WTC11 (cell line): ENCODE measurements at regions not wholly inside any gene's neighbourhood (a gene's known extent, or its start where the extent isn't known, plus 50 kb on each side); places are given as distances from the start of the nearest gene placed in this dataset.

Experiments used
- ATAC-seq: fragments of 200-7000 bp; cut with Tn5 transposase; 2 replicates; pipeline ENCODE4 v1.10.0; 2021; ENCODE audit warnings: mild to moderate bottlenecking, moderate library complexity
- CTCF ChIA-PET: fragments of 300-600 bp; sonication (Branson Sonifier 250); formaldehyde crosslinking; loops from one replicate; lab custom pipeline; 2021; ENCODE audit warnings: antibody characterized with exemption; lab: Charles Lee
- POLR2A ChIA-PET: fragments of 350-600 bp; sonication (Branson Sonifier 250); formaldehyde crosslinking; loops from one replicate; lab custom pipeline; 2021; ENCODE audit warnings: antibody characterized with exemption; lab: Charles Lee
- DNase-seq: peaks from one replicate; pipeline ENCODE4 v3.0.0; 2021; ENCODE audit warnings: low spot score
- H3K27ac Mint-ChIP-seq: 2 replicates; pipeline ENCODE4 v1.8.0; 2021; ENCODE audit warnings: mixed read lengths
- H3K27me3 Mint-ChIP-seq: 2 replicates; pipeline ENCODE4 v1.8.0; 2021; ENCODE audit warnings: low read depth, mild to moderate bottlenecking, moderate library complexity, mixed read lengths
- H3K36me3 Mint-ChIP-seq: 2 replicates; pipeline ENCODE4 v1.8.0; 2021; ENCODE audit warnings: mixed read lengths
- H3K4me1 Mint-ChIP-seq: 2 replicates; pipeline ENCODE4 v1.8.0; 2022; ENCODE audit warnings: mixed read lengths
- H3K4me3 Mint-ChIP-seq: 2 replicates; pipeline ENCODE4 v1.8.0; 2021; ENCODE audit warnings: mild to moderate bottlenecking, moderate library complexity, mixed read lengths
- H3K9me3 Mint-ChIP-seq: 2 replicates; pipeline ENCODE4 v1.8.0; 2021; ENCODE audit warnings: mixed read lengths
- ATF1 ChIP-seq: sonication (generic); formaldehyde crosslinking; IDR thresholded peaks from 2 replicates; pipeline ENCODE4 v1.8.1; 2023; ENCODE audit warnings: mild to moderate bottlenecking, moderate library complexity, missing genetic modification reagents
- CBFB ChIP-seq: sonication (generic); formaldehyde crosslinking; IDR thresholded peaks from 2 replicates; pipeline ENCODE4 v1.8.1; 2022; ENCODE audit warnings: mild to moderate bottlenecking, low read depth, missing genetic modification reagents
- ELF4 ChIP-seq: sonication (generic); formaldehyde crosslinking; IDR thresholded peaks from 2 replicates; pipeline ENCODE4 v1.8.1; 2022; ENCODE audit warnings: low read depth, mild to moderate bottlenecking, moderate library complexity, missing genetic modification reagents
- HMGA2 ChIP-seq: fragments of 250-450 bp; sonication (Bioruptor Pico); IDR thresholded peaks from 2 replicates; pipeline ENCODE4 v1.4.0; 2021; ENCODE audit warnings: mild to moderate bottlenecking, moderate library complexity
- JUN ChIP-seq: sonication (generic); formaldehyde crosslinking; IDR thresholded peaks from 2 replicates; pipeline ENCODE4 v1.8.0; 2023; ENCODE audit warnings: mild to moderate bottlenecking, missing genetic modification reagents
- KAT7 ChIP-seq: sonication (generic); formaldehyde crosslinking; IDR thresholded peaks from 2 replicates; pipeline ENCODE4 v1.8.1; 2023; ENCODE audit warnings: missing genetic modification reagents, mild to moderate bottlenecking, borderline replicate concordance
- NFE2L1 ChIP-seq: sonication (generic); formaldehyde crosslinking; IDR thresholded peaks from 2 replicates; pipeline ENCODE4 v1.8.1; 2023; ENCODE audit warnings: missing genetic modification reagents
- RELA ChIP-seq: sonication (generic); formaldehyde crosslinking; IDR thresholded peaks from 2 replicates; pipeline ENCODE4 v1.8.1; 2022; ENCODE audit warnings: missing genetic modification reagents, mild to moderate bottlenecking, borderline replicate concordance
- RORB ChIP-seq: fragments of 250-450 bp; sonication (Bioruptor Pico); IDR thresholded peaks from 2 replicates; pipeline ENCODE4 v1.9.0; 2021; ENCODE audit warnings: mild to moderate bottlenecking
- SMAD4 ChIP-seq: sonication (generic); formaldehyde crosslinking; IDR thresholded peaks from 2 replicates; pipeline ENCODE4 v1.8.0; 2022; ENCODE audit warnings: mild to moderate bottlenecking, missing genetic modification reagents
- SOX15 ChIP-seq: fragments of 250-450 bp; sonication (Bioruptor Pico); IDR thresholded peaks from 2 replicates; pipeline ENCODE4 v1.9.0; 2021; ENCODE audit warnings: mild to moderate bottlenecking
- USF1 ChIP-seq: sonication (generic); formaldehyde crosslinking; IDR thresholded peaks from 2 replicates; pipeline ENCODE4 v1.8.0; 2022; ENCODE audit warnings: mild to moderate bottlenecking, missing genetic modification reagents
- ZNF416 ChIP-seq: fragments of 250-450 bp; sonication (Bioruptor Pico); IDR thresholded peaks from 2 replicates; pipeline ENCODE4 v1.9.0; 2021; ENCODE audit warnings: mild to moderate bottlenecking, inconsistent platforms
- ZNF423 ChIP-seq: fragments of 250-450 bp; sonication (Bioruptor Pico); IDR thresholded peaks from 2 replicates; pipeline ENCODE4 v2.1.2; 2022; ENCODE audit warnings: mild to moderate bottlenecking, moderate library complexity
- ZNF532 ChIP-seq: fragments of 250-450 bp; sonication (Bioruptor Pico); IDR thresholded peaks from 2 replicates; pipeline ENCODE4 v1.9.0; 2021; ENCODE audit warnings: mild to moderate bottlenecking, borderline replicate concordance
- ZNF671 ChIP-seq: fragments of 250-450 bp; sonication (Bioruptor Pico); IDR thresholded peaks from 2 replicates; pipeline ENCODE4 v1.8.0; 2021; ENCODE audit warnings: mild to moderate bottlenecking
- ZSCAN18 ChIP-seq: fragments of 250-450 bp; sonication (Bioruptor Pico); IDR thresholded peaks from 2 replicates; pipeline ENCODE4 v2.1.2; 2022; ENCODE audit warnings: mild to moderate bottlenecking, moderate library complexity
- TF ChIP-seq, protein P1 (sequence below): sonication (generic); formaldehyde crosslinking; IDR thresholded peaks from 2 replicates; pipeline ENCODE4 v1.8.1; 2022; ENCODE audit warnings: mild to moderate bottlenecking, missing genetic modification reagents, moderate library complexity, borderline replicate concordance
- TF ChIP-seq, protein P2 (sequence below): sonication (generic); formaldehyde crosslinking; IDR thresholded peaks from 2 replicates; pipeline ENCODE4 v1.8.1; 2023; ENCODE audit warnings: mild to moderate bottlenecking, missing genetic modification reagents
- TF ChIP-seq, protein P3 (sequence below): sonication (generic); formaldehyde crosslinking; IDR thresholded peaks from 2 replicates; pipeline ENCODE4 v1.8.1; 2022; ENCODE audit warnings: low read depth, missing genetic modification reagents, borderline replicate concordance

GRCh38 chr16:59964232-59964924, 1230.3 kb upstream of the GOT2 start:
- CTCF ChIA-PET, result no interaction called here
- DNase-seq (no peak), ATAC-seq (no peak)
- POLR2A ChIA-PET, result no interaction called here
- Mint-ChIP-seq H3K36me3 (peaks cover under 1% of the 10 kb centered on the region; the same call in 1 of the 2 replicates), H3K9me3 (peaks cover 6% of the 10 kb centered on the region), H3K27ac (no peak overlapping the region), H3K27me3 (no peaks in the 10 kb centered on the region), H3K4me1 (peaks cover 9% of the 10 kb centered on the region), H3K4me3 (no peak overlapping the region)
- TF ChIP-seq, protein P1, sequence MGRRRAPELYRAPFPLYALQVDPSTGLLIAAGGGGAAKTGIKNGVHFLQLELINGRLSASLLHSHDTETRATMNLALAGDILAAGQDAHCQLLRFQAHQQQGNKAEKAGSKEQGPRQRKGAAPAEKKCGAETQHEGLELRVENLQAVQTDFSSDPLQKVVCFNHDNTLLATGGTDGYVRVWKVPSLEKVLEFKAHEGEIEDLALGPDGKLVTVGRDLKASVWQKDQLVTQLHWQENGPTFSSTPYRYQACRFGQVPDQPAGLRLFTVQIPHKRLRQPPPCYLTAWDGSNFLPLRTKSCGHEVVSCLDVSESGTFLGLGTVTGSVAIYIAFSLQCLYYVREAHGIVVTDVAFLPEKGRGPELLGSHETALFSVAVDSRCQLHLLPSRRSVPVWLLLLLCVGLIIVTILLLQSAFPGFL (CRISPR knock-in tag), result no peak
- TF ChIP-seq SOX15 (CRISPR knock-in tag), result no peak
- TF ChIP-seq RORB (CRISPR knock-in tag), result no peak
- no peak for TF ChIP-seq JUN (CRISPR knock-in tag)
- TF ChIP-seq SMAD4 (CRISPR knock-in tag), result no peak
- no peak for TF ChIP-seq NFE2L1 (CRISPR knock-in tag)
- no peak for TF ChIP-seq RELA (CRISPR knock-in tag)
- TF ChIP-seq ZNF416 (CRISPR knock-in tag), result no peak
- TF ChIP-seq HMGA2 (CRISPR knock-in tag), result no peak

GRCh38 chr16:59959311-59959710, 1225.2 kb upstream of the GOT2 start:
- Mint-ChIP-seq H3K36me3 (0 out of 2 replicates have a peak, but pooled peaks cover 4% of the 10 kb centered on the region), H3K4me1 (peaks cover 6% of the 10 kb centered on the region), H3K9me3 (peaks cover 16% of the 10 kb centered on the region), H3K4me3 (no peak overlapping the region), H3K27me3 (no peaks in the 10 kb centered on the region), H3K27ac (no peak overlapping the region)
- no peak for DNase-seq
- ChIA-PET CTCF (no interaction called here), POLR2A (no interaction called here)
- TF ChIP-seq, protein P2, sequence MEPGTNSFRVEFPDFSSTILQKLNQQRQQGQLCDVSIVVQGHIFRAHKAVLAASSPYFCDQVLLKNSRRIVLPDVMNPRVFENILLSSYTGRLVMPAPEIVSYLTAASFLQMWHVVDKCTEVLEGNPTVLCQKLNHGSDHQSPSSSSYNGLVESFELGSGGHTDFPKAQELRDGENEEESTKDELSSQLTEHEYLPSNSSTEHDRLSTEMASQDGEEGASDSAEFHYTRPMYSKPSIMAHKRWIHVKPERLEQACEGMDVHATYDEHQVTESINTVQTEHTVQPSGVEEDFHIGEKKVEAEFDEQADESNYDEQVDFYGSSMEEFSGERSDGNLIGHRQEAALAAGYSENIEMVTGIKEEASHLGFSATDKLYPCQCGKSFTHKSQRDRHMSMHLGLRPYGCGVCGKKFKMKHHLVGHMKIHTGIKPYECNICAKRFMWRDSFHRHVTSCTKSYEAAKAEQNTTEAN (CRISPR knock-in tag), result no peak
- TF ChIP-seq NFE2L1 (CRISPR knock-in tag) (no peak), ELF4 (CRISPR knock-in tag) (no peak), ZNF423 (CRISPR knock-in tag) (no peak), KAT7 (CRISPR knock-in tag) (no peak), ZNF671 (CRISPR knock-in tag) (no peak), USF1 (CRISPR knock-in tag) (no peak), ZSCAN18 (CRISPR knock-in tag) (no peak), ZNF532 (CRISPR knock-in tag) (no peak), ATF1 (no peak), CBFB (CRISPR knock-in tag) (no peak), ZNF416 (CRISPR knock-in tag) (no peak)
- TF ChIP-seq, protein P3, sequence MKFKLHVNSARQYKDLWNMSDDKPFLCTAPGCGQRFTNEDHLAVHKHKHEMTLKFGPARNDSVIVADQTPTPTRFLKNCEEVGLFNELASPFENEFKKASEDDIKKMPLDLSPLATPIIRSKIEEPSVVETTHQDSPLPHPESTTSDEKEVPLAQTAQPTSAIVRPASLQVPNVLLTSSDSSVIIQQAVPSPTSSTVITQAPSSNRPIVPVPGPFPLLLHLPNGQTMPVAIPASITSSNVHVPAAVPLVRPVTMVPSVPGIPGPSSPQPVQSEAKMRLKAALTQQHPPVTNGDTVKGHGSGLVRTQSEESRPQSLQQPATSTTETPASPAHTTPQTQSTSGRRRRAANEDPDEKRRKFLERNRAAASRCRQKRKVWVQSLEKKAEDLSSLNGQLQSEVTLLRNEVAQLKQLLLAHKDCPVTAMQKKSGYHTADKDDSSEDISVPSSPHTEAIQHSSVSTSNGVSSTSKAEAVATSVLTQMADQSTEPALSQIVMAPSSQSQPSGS (CRISPR knock-in tag), result no peak
- no peak for ATAC-seq
